Lower leg skin (tissue), 4 donors: ENCODE measurements at regions not wholly inside any gene's neighbourhood (a gene's known extent, or its start where the extent isn't known, plus 50 kb on each side); places are given as distances from the start of the nearest gene placed in this dataset.

Source experiments
- DNase-seq, 2 donors: peaks; one replicate each; pipeline ENCODE4 v3.0.0-alpha.2; 2019; ENCODE audit warnings: low spot score in 2 of 2
- H3K4me3 ChIP-seq: fragments of 200-600 bp; sonication (generic); 2 replicates; pipeline ENCODE4 v1.5.1; 2017; ENCODE audit warnings: mild to moderate bottlenecking, low read depth; ENCODE audit not compliant: poor library complexity, severe bottlenecking
- POLR2A ChIP-seq, 2 donors: fragments of 450-650 bp; IDR thresholded peaks; one replicate each; pipeline ENCODE4 v1.6.1; 2016 to 2017; ENCODE audit warnings: antibody characterized with exemption in 2 of 2, mild to moderate bottlenecking in 1 of 2, moderate library complexity in 1 of 2
- WGBS, 2 donors: methylation state at CpG; one replicate each; pipeline ENCODE4 v1.1.5; 2018; 5-methylcytosine and 5-hydroxymethylcytosine counted together
- intact Hi-C: fragments of 100-400 bp; cut with DNase I; formaldehyde crosslinking; loops from one replicate; pipeline ENCODE4 v1.15.0; 2023; ENCODE audit warnings: low total_unique reads
- TF ChIP-seq, protein P1 (sequence below), 3 donors: fragments of 450-650 bp; IDR thresholded peaks; one replicate each; pipeline ENCODE4 v1.5.1; 2016; ENCODE audit warnings: antibody characterized with exemption in 3 of 3, mild to moderate bottlenecking in 3 of 3, moderate library complexity in 2 of 3

- intact Hi-C loops = no loop called here
- DNase-seq = no peak
- H3K4me3 ChIP-seq = no peak overlapping the region
- TF ChIP-seq, protein P1, sequence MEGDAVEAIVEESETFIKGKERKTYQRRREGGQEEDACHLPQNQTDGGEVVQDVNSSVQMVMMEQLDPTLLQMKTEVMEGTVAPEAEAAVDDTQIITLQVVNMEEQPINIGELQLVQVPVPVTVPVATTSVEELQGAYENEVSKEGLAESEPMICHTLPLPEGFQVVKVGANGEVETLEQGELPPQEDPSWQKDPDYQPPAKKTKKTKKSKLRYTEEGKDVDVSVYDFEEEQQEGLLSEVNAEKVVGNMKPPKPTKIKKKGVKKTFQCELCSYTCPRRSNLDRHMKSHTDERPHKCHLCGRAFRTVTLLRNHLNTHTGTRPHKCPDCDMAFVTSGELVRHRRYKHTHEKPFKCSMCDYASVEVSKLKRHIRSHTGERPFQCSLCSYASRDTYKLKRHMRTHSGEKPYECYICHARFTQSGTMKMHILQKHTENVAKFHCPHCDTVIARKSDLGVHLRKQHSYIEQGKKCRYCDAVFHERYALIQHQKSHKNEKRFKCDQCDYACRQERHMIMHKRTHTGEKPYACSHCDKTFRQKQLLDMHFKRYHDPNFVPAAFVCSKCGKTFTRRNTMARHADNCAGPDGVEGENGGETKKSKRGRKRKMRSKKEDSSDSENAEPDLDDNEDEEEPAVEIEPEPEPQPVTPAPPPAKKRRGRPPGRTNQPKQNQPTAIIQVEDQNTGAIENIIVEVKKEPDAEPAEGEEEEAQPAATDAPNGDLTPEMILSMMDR (IDR thresholded peaks at IDR 0.05) = no peak
- no peak for TF ChIP-seq POLR2A (IDR thresholded peaks at IDR 0.05)
Measured at GRCh38 chr6:77217896-77218295, 245.4 kb downstream of the HTR1B start.

DNA sequence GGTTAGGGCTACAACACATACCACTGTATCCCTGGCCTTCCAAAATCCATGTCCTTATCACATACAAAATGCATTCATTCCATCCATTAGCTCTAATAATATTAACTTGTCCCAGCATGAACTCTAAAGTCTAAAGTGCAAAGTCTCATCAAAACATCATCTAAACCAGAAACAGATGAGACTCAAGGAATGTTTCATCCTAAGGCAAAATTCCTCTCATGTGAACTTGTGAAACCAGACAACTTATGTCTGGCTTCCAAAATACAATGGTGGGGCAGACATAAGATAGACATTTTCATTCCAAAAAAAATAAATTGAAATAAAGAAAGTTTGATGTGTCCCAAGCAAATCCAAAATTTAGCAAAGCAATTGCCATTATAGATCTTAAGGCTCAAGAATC, 257.4 kb downstream of the HTR1B start:
- no peak for TF ChIP-seq POLR2A (IDR thresholded peaks at IDR 0.05)
- TF ChIP-seq, protein P1 (IDR thresholded peaks at IDR 0.05) = no peak

DNA sequence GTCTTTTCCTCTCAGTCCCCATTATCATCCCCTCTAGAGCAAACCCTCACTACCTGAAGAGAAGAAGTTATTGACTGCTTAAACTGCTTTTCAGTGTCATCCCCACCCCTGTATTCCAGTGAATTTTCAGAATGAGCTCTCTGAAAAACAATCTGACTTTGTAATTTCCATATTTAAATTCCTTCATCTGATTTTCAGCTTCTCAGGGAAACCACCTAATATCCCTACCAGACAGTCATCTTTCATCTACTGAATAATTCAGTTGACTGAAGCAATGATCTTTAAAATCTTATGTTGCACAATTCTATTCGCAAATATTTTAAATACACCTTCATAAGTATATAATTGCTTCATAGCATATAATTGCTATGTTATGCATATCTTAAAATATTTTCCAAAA, 258.7 kb downstream of the HTR1B start:
- intact Hi-C loops = no loop called here
- DNase-seq = no peak
- 79 to 83% methylated on average over 1 of the region's 1 CpG for WGBS, 2 donors
- TF ChIP-seq, protein P1 (IDR thresholded peaks at IDR 0.05) = no peak
- no peak for TF ChIP-seq POLR2A (IDR thresholded peaks at IDR 0.05)
- no peak overlapping the region for H3K4me3 ChIP-seq

More for the DNA sequence above, 257.4 kb downstream of the HTR1B start:
- no peak for DNase-seq
- no peak overlapping the region for H3K4me3 ChIP-seq
- intact Hi-C loops = no loop called here

GRCh38 chr6:77183447-77183846, 279.8 kb downstream of the HTR1B start:
- DNase-seq = no peak
- WGBS, 2 donors = 64 to 91% methylated on average over 3 of the region's 3 CpGs
- intact Hi-C loops = no loop called here
- H3K4me3 ChIP-seq = no peak overlapping the region
- TF ChIP-seq POLR2A (IDR thresholded peaks at IDR 0.05) = no peak
- TF ChIP-seq, protein P1 (IDR thresholded peaks at IDR 0.05) = no peak

- 83 to 86% methylated on average over 3 of the region's 3 CpGs for WGBS, 2 donors
- intact Hi-C loops = no loop called here
- no peak overlapping the region for H3K4me3 ChIP-seq
- DNase-seq = no peak
- no peak for TF ChIP-seq POLR2A (IDR thresholded peaks at IDR 0.05)
- TF ChIP-seq, protein P1 (IDR thresholded peaks at IDR 0.05) = no peak
Measured at GRCh38 chr6:77181749-77182148, 281.5 kb downstream of the HTR1B start.

DNA sequence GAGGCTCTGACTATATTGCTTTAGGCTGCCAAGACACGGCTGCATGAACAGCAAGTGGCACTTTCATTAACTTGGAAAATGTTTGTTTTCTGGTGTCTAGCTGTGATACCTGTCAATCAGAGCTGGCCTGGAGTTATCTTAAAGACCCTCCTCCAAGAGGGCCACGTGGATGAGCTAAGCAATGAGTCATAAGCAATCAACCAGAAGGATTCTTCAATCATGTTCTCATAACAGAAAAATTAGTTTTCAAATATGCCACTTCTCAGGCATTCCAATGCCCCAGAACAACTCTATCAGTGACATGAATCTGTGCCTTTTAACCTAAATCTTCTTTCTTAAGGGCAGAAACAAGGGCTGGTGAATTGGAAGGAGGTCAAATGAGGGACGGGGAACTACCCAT, 283.0 kb downstream of the HTR1B start:
- intact Hi-C loops = no loop called here
- no peak overlapping the region for H3K4me3 ChIP-seq
- TF ChIP-seq POLR2A (IDR thresholded peaks at IDR 0.05) = no peak
- TF ChIP-seq, protein P1 (IDR thresholded peaks at IDR 0.05) = no peak
- WGBS, 2 donors = 57 to 59% methylated on average over 3 of the region's 3 CpGs
- no peak for DNase-seq
